Mammary epithelial cell (primary cell): ENCODE measurements at regions not wholly inside any gene's neighbourhood (a gene's known extent, or its start where the extent isn't known, plus 50 kb on each side); places are given as distances from the start of the nearest gene placed in this dataset.

Experiments used
- EZH2 ChIP-seq: IDR thresholded peaks from 2 replicates; pipeline ENCODE4 v1.6.1; 2012; ENCODE audit warnings: low read length, inconsistent platforms, borderline replicate concordance
- TF ChIP-seq, protein P1 (sequence below), 2 donors: IDR thresholded peaks in 1 of 2; conservative IDR thresholded peaks in 1 of 2; 2 replicates each; pipeline ENCODE4 v1.5.1; 2011 to 2012; ENCODE audit warnings: inconsistent platforms in 2 of 2, low read length in 2 of 2, mild to moderate bottlenecking in 2 of 2, control low read depth in 1 of 2, low read depth in 1 of 2; ENCODE audit not compliant: insufficient read depth in 1 of 2; ENCODE audit errors: extremely low read depth in 1 of 2

DNA sequence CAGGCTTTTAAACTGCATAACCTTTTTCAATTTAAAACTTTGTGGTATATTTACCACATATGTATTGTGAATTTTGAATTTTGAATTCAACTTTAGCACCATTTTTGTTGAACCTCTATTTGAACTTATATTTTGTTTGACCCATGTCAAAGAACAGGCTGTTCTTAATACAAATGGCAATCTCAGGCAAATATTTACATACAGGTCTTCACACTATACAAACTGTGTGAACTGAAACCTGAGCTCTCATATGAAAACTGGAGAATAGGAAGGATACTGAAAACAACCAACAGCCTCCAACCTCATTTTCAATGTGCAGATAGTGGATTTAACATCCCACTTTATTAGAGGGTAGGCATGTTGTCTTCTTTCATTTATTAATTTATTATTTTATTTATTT is 491.8 kb downstream of the KCNJ3 start:
- no peak for TF ChIP-seq EZH2
- TF ChIP-seq, protein P1, sequence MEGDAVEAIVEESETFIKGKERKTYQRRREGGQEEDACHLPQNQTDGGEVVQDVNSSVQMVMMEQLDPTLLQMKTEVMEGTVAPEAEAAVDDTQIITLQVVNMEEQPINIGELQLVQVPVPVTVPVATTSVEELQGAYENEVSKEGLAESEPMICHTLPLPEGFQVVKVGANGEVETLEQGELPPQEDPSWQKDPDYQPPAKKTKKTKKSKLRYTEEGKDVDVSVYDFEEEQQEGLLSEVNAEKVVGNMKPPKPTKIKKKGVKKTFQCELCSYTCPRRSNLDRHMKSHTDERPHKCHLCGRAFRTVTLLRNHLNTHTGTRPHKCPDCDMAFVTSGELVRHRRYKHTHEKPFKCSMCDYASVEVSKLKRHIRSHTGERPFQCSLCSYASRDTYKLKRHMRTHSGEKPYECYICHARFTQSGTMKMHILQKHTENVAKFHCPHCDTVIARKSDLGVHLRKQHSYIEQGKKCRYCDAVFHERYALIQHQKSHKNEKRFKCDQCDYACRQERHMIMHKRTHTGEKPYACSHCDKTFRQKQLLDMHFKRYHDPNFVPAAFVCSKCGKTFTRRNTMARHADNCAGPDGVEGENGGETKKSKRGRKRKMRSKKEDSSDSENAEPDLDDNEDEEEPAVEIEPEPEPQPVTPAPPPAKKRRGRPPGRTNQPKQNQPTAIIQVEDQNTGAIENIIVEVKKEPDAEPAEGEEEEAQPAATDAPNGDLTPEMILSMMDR (conservative IDR thresholded peaks at IDR 0.05 in 1 of 2, IDR thresholded peaks at IDR 0.05 in 1 of 2; ENCODE audit: extremely low read depth in 1 of 2, insufficient read depth in 1 of 2, low read depth in 1 of 2, low read length in 2 of 2), result no peak
